Stimulated activated naive B cell treated with anti-CD40 and anti-IgM and Interleukin-4, amounts not matched to agents 10 μg/mL and 1 μg/mL and 100 μg/mL, for 72 hours (primary cell): ENCODE measurements at regions not wholly inside any gene's neighbourhood (a gene's known extent, or its start where the extent isn't known, plus 50 kb on each side); places are given as distances from the start of the nearest gene placed in this dataset.

ENCODE experiments used
- ATAC-seq, 2 donors: fragments of 150-1000 bp; cut with Tn5 transposase; replicated peaks; 2 replicates each; pipeline ENCODE4 v1.10.0; 2021; ENCODE audit warnings: moderate library complexity in 1 of 2
- DNase-seq: peaks from one replicate; pipeline ENCODE4 v3.0.0; 2021
- H3K27ac Mint-ChIP-seq: one replicate; pipeline ENCODE4 v1.8.0; 2022; ENCODE audit warnings: mild to moderate bottlenecking, mixed read lengths
- H3K27me3 Mint-ChIP-seq, 2 donors: one replicate each; pipeline ENCODE4 v1.8.0; 2022; ENCODE audit warnings: mixed read lengths in 2 of 2
- H3K36me3 Mint-ChIP-seq, 2 donors: one replicate each; pipeline ENCODE4 v1.8.0; 2022; ENCODE audit warnings: mixed read lengths in 2 of 2, mild to moderate bottlenecking in 1 of 2
- H3K4me1 Mint-ChIP-seq, 2 donors: one replicate each; pipeline ENCODE4 v1.8.0; 2022; ENCODE audit warnings: mixed read lengths in 2 of 2, mild to moderate bottlenecking in 1 of 2
- H3K4me3 Mint-ChIP-seq, 2 donors: one replicate each; pipeline ENCODE4 v1.8.0; 2022; ENCODE audit warnings: mild to moderate bottlenecking in 2 of 2, mixed read lengths in 2 of 2, moderate library complexity in 1 of 2
- H3K9me3 Mint-ChIP-seq, 2 donors: one replicate each; pipeline ENCODE4 v1.8.0; 2022; ENCODE audit warnings: mixed read lengths in 2 of 2, mild to moderate bottlenecking in 1 of 2

GRCh38 chr19:31223740-31224534, 125.3 kb downstream of the TSHZ3 start:
- no peaks in the 10 kb centered on the region for H3K36me3 Mint-ChIP-seq
- DNase-seq: no peak
- no peak for ATAC-seq
- H3K27me3 Mint-ChIP-seq: no peaks in the 10 kb centered on the region
- H3K9me3 Mint-ChIP-seq: peaks cover 10 to 11% of the 10 kb centered on the region in 2 donors
- H3K4me1 Mint-ChIP-seq: peaks cover 0 to 5% of the 10 kb centered on the region in 2 donors
- no peak overlapping the region for H3K4me3 Mint-ChIP-seq
- H3K27ac Mint-ChIP-seq: no peak overlapping the region

GRCh38 chr19:31220540-31220939, 128.7 kb downstream of the TSHZ3 start:
- Mint-ChIP-seq H3K27me3 (no peaks in the 10 kb centered on the region), H3K27ac (no peak overlapping the region), H3K9me3 (peaks cover 3 to 12% of the 10 kb centered on the region in 2 donors), H3K4me1 (peaks cover 0 to 5% of the 10 kb centered on the region in 2 donors), H3K4me3 (no peak overlapping the region), H3K36me3 (no peaks in the 10 kb centered on the region)
- no peak for DNase-seq
- ATAC-seq: peak; percentile 78 to 84

- peaks cover 4 to 6% of the 10 kb centered on the region in 2 donors for H3K4me1 Mint-ChIP-seq
- H3K27ac Mint-ChIP-seq: no peak overlapping the region
- H3K36me3 Mint-ChIP-seq: no peaks in the 10 kb centered on the region
- H3K9me3 Mint-ChIP-seq: peaks cover 0 to 4% of the 10 kb centered on the region in 2 donors
- no peak overlapping the region for H3K4me3 Mint-ChIP-seq
- ATAC-seq (no peak), DNase-seq (no peak)
- peaks cover 11 to 24% of the 10 kb centered on the region in 2 donors for H3K27me3 Mint-ChIP-seq
These were observed 134.2 kb downstream of the TSHZ3 start for GRCh38 chr19:31214997-31215396.

- H3K9me3 Mint-ChIP-seq: peaks cover 0 to 2% of the 10 kb centered on the region in 2 donors
- H3K4me3 Mint-ChIP-seq: peak overlapping the region in 1 of 2 donors; percentile 42
- H3K27me3 Mint-ChIP-seq: peaks cover 11 to 24% of the 10 kb centered on the region in 2 donors
- ATAC-seq (peak; percentile 95 to 99), DNase-seq (peak; percentile 55)
- H3K36me3 Mint-ChIP-seq: no peaks in the 10 kb centered on the region
- peaks cover 4 to 6% of the 10 kb centered on the region in 2 donors for H3K4me1 Mint-ChIP-seq
- H3K27ac Mint-ChIP-seq: peak overlapping the region; percentile 17
These were observed 135.2 kb downstream of the TSHZ3 start for GRCh38 chr19:31214086-31214485.

- H3K27ac Mint-ChIP-seq: no peak overlapping the region
- no peaks in the 10 kb centered on the region for H3K36me3 Mint-ChIP-seq
- no peak for DNase-seq
- peaks cover 11 to 24% of the 10 kb centered on the region in 2 donors for H3K27me3 Mint-ChIP-seq
- H3K4me1 Mint-ChIP-seq: peaks cover 4 to 6% of the 10 kb centered on the region in 2 donors
- no peak overlapping the region for H3K4me3 Mint-ChIP-seq
- ATAC-seq: no peak
- peaks cover 0 to 1% of the 10 kb centered on the region in 2 donors for H3K9me3 Mint-ChIP-seq
These were observed 138.1 kb downstream of the TSHZ3 start for GRCh38 chr19:31211088-31211487.

- DNase-seq (no peak), ATAC-seq (no peak)
- no peak overlapping the region for H3K4me3 Mint-ChIP-seq
- no peaks in the 10 kb centered on the region for H3K4me1 Mint-ChIP-seq
- peaks cover 4 to 5% of the 10 kb centered on the region in 2 donors for H3K9me3 Mint-ChIP-seq
- peaks cover under 1% of the 10 kb centered on the region in 2 donors for H3K27me3 Mint-ChIP-seq
- H3K27ac Mint-ChIP-seq: no peak overlapping the region
- H3K36me3 Mint-ChIP-seq: no peaks in the 10 kb centered on the region
These were observed 143.2 kb downstream of the TSHZ3 start for GRCh38 chr19:31205887-31206518.

- H3K9me3 Mint-ChIP-seq: peaks cover 4 to 5% of the 10 kb centered on the region in 2 donors
- no peak for ATAC-seq
- H3K4me3 Mint-ChIP-seq: no peak overlapping the region
- no peaks in the 10 kb centered on the region for H3K36me3 Mint-ChIP-seq
- H3K27me3 Mint-ChIP-seq: no peaks in the 10 kb centered on the region
- DNase-seq: no peak
- H3K4me1 Mint-ChIP-seq: no peaks in the 10 kb centered on the region
- no peak overlapping the region for H3K27ac Mint-ChIP-seq
These were observed 145.1 kb downstream of the TSHZ3 start for GRCh38 chr19:31204115-31204514.

GRCh38 chr19:31185261-31185660, 164.0 kb downstream of the TSHZ3 start:
- H3K9me3 Mint-ChIP-seq: peaks cover 4 to 7% of the 10 kb centered on the region in 2 donors
- no peaks in the 10 kb centered on the region for H3K4me1 Mint-ChIP-seq
- no peaks in the 10 kb centered on the region for H3K27me3 Mint-ChIP-seq
- H3K36me3 Mint-ChIP-seq: no peaks in the 10 kb centered on the region
- ATAC-seq: no peak
- DNase-seq: no peak
- H3K27ac Mint-ChIP-seq: no peak overlapping the region
- no peak overlapping the region for H3K4me3 Mint-ChIP-seq

- Mint-ChIP-seq H3K4me1 (no peaks in the 10 kb centered on the region), H3K4me3 (no peak overlapping the region), H3K27me3 (no peaks in the 10 kb centered on the region), H3K9me3 (peaks cover 7 to 12% of the 10 kb centered on the region in 2 donors), H3K36me3 (no peaks in the 10 kb centered on the region), H3K27ac (no peak overlapping the region)
- DNase-seq: no peak
- no peak for ATAC-seq
These were observed 167.7 kb downstream of the TSHZ3 start for GRCh38 chr19:31181535-31181934.

- Mint-ChIP-seq H3K4me3 (no peak overlapping the region), H3K36me3 (no peaks in the 10 kb centered on the region), H3K27me3 (no peaks in the 10 kb centered on the region), H3K4me1 (no peaks in the 10 kb centered on the region), H3K27ac (no peak overlapping the region), H3K9me3 (peaks cover 7 to 12% of the 10 kb centered on the region in 2 donors)
- DNase-seq: no peak
- no peak for ATAC-seq
These were observed 168.3 kb downstream of the TSHZ3 start for GRCh38 chr19:31180907-31181306.

GRCh38 chr19:31179471-31179852, 169.8 kb downstream of the TSHZ3 start:
- Mint-ChIP-seq H3K4me3 (no peak overlapping the region), H3K27me3 (no peaks in the 10 kb centered on the region), H3K27ac (no peak overlapping the region), H3K36me3 (no peaks in the 10 kb centered on the region), H3K9me3 (peaks cover 5 to 8% of the 10 kb centered on the region in 2 donors), H3K4me1 (no peaks in the 10 kb centered on the region)
- ATAC-seq: no peak
- no peak for DNase-seq

GRCh38 chr19:31178833-31179470, 170.3 kb downstream of the TSHZ3 start:
- Mint-ChIP-seq H3K4me1 (no peaks in the 10 kb centered on the region), H3K9me3 (peaks cover 5 to 8% of the 10 kb centered on the region in 2 donors)

GRCh38 chr19:31177246-31177645, 172.0 kb downstream of the TSHZ3 start:
- ATAC-seq (no peak), DNase-seq (no peak)
- Mint-ChIP-seq H3K4me3 (no peak overlapping the region), H3K27me3 (no peaks in the 10 kb centered on the region), H3K9me3 (peaks cover 4 to 5% of the 10 kb centered on the region in 2 donors), H3K36me3 (no peaks in the 10 kb centered on the region), H3K4me1 (no peaks in the 10 kb centered on the region), H3K27ac (no peak overlapping the region)

More at GRCh38 chr19:31178833-31179470, 170.3 kb downstream of the TSHZ3 start:
- no peak overlapping the region for H3K4me3 Mint-ChIP-seq
- ATAC-seq (no peak), DNase-seq (no peak)
- no peak overlapping the region for H3K27ac Mint-ChIP-seq
- H3K36me3 Mint-ChIP-seq: no peaks in the 10 kb centered on the region
- no peaks in the 10 kb centered on the region for H3K27me3 Mint-ChIP-seq

GRCh38 chr19:31175564-31176348, 173.5 kb downstream of the TSHZ3 start:
- Mint-ChIP-seq H3K4me3 (no peak overlapping the region), H3K27me3 (no peaks in the 10 kb centered on the region), H3K36me3 (no peaks in the 10 kb centered on the region), H3K27ac (no peak overlapping the region), H3K9me3 (peaks cover 4 to 5% of the 10 kb centered on the region in 2 donors), H3K4me1 (no peaks in the 10 kb centered on the region)
- DNase-seq (no peak), ATAC-seq (no peak)
